NCI-H2171 treated with DMSO at 0.1 percent for 48 hours (cell line): ENCODE measurements at regions not wholly inside any gene's neighbourhood (a gene's known extent, or its start where the extent isn't known, plus 50 kb on each side); places are given as distances from the start of the nearest gene placed in this dataset.
A peak's percentile ranks its signal among the peaks of the same experiment; 100 is the strongest.

Experiments used
- DNase-seq: peaks from one replicate; lab custom pipeline; 2025; lab: John Stamatoyannopoulos, UW

GRCh38 chr1:235011599-235012435 is 116.8 kb downstream of the TOMM20 start:
- DNase-seq: peak; percentile 22

- no peak for DNase-seq
These were observed 117.5 kb downstream of the TOMM20 start for GRCh38 chr1:235011064-235011598.

DNA sequence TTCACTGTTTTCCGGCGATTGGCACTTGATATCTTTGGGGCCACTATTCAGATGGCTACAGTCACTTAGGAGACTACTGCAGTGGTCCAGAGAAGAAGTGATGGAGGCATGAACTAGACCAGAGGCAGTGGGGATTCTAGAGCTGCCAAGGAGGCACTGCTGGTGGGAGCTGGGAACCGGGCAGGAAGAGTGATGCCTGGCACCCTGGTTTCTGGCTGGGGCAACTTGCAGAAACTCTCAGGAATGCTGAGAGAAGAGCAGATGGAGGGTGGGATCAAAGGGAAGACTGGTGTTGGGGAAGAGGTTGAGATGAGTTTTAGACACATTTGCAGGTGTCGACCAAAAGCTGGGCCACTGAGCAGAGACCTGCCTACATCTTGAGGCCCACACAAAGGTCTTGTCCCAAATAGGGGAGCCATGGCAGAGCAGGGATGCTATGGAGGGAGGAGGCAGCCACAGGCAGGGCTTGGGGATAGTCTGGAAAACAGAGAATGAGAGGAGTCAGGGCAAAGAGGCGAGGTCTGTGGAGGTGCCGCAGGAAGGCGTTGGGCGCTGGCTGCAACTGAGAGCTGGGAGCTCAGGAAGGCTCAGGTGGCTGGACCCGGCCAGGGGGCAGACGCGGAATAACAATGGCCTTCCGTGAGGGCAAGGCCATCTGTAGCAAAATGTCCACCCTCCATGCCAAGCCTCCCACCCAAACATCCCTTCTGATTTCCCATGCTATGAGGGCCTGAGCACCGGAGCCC is 118.9 kb downstream of the TOMM20 start:
- no peak for DNase-seq

- DNase-seq: no peak
These were observed 119.6 kb downstream of the TOMM20 start for GRCh38 chr1:235009074-235009473.

DNA sequence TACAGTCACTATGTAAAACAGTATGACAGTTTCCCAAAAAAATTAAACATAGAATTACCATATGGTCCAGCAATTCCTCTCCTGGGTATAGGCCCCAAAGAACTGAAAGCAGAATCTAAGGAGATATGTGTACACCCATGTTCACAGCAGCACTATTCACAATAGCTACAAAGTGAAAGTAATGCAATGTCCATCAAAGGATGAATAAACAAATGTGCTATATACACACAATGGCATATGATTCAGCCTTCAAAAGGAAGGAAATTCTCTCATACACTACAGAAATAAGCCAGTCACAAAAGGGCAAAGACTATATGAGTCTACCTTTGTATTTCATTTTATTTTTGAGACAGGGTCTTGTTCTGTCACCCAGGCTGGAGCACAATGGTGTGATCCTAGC is 120.4 kb downstream of the TOMM20 start:
- no peak for DNase-seq

GRCh38 chr1:235006816-235007215 is 121.8 kb downstream of the TOMM20 start:
- no peak for DNase-seq

- no peak for DNase-seq
These were observed 122.4 kb downstream of the TOMM20 start for GRCh38 chr1:235006132-235006721.

GRCh38 chr1:235004840-235005391 is 123.7 kb downstream of the TOMM20 start:
- DNase-seq: no peak

GRCh38 chr1:235004276-235004675 is 124.4 kb downstream of the TOMM20 start:
- DNase-seq: no peak

DNA sequence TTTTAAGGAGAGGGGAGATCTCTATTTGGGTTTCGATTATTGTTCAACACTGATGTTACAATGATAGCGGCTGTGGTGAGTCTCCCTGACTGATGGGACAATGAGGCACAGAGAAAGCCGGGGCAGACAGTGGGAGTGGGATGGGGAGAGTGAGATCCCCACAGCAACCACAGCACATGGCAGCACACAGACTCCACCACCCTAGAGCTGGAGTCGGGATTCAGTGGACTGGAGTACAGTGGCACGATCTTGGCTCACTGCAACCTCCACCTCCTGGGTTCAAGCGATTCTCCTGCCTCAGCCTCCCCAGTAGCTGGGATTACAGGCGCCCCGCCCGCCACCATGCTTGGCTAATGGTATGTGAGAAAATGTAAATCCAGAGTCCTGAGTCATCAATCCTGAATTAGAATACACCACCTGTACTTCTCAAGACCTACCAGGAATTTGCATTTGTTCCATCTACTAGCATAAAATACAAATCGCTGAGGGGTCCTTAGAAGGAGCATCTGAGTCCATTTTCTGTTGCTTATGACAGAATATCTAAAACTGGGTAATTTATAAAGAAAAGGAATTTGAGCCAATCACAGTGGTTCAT is 125.8 kb downstream of the TOMM20 start:
- DNase-seq: no peak

DNA sequence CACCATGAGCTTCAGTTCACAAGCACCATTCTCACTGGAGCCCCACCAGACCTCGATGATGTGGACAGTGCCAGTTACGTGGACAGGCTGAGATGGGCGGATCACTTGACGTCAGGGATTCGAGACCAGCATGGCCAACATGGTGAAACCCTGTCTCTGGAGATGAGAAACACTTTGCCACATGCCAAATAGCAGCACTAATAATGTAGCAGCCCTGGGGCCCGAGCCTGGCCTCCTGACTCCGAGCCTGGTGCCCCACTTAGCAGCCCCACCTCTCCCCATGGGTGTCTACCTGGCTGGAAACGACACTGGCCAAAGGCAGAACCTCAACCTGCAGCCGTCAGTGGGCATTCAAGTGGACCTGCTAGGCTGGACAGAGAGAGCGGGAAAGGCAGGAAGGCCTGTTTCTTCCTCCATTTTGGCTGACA is 129.1 kb downstream of the TOMM20 start:
- DNase-seq: no peak

GRCh38 chr1:234997896-234998741 is 130.5 kb downstream of the TOMM20 start:
- DNase-seq: no peak

GRCh38 chr1:234997201-234997895 is 131.3 kb downstream of the TOMM20 start:
- DNase-seq: no peak

GRCh38 chr1:234996245-234996757 is 132.3 kb downstream of the TOMM20 start:
- DNase-seq: no peak

- DNase-seq: no peak
These were observed 134.0 kb downstream of the TOMM20 start for GRCh38 chr1:234994436-234995295.

- no peak for DNase-seq
These were observed 136.6 kb downstream of the TOMM20 start for GRCh38 chr1:234992065-234992464.

GRCh38 chr1:234990874-234991801 is 137.5 kb downstream of the TOMM20 start:
- DNase-seq: no peak

DNA sequence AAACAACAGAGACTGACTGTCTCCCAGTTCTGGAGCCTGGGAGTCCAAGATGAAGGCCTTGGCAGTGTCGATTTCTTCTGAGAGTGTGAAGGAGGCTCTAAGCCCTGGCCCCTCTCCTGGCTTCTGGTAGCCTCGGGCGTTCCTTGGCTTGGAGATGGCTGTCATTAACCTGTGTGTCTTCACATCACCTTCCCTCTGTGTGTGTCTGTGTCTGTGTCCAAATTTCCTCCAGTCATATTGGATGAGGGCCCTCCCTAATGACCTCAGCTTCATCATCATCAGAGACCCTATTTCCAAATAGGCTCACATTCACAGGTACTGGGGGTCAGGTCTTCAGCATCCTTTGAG is 138.3 kb downstream of the TOMM20 start:
- no peak for DNase-seq
